HL-60/S4 (cell line): ENCODE measurements at regions not wholly inside any gene's neighbourhood (a gene's known extent, or its start where the extent isn't known, plus 50 kb on each side); places are given as distances from the start of the nearest gene placed in this dataset.

Experiments used
- in situ Hi-C: fragments of 300-500 bp; cut with MboI; formaldehyde crosslinking; loops from 2 replicates; pipeline ENCODE4 v1.14.3; 2022; ENCODE audit warnings: low sequenced_read_pairs

DNA sequence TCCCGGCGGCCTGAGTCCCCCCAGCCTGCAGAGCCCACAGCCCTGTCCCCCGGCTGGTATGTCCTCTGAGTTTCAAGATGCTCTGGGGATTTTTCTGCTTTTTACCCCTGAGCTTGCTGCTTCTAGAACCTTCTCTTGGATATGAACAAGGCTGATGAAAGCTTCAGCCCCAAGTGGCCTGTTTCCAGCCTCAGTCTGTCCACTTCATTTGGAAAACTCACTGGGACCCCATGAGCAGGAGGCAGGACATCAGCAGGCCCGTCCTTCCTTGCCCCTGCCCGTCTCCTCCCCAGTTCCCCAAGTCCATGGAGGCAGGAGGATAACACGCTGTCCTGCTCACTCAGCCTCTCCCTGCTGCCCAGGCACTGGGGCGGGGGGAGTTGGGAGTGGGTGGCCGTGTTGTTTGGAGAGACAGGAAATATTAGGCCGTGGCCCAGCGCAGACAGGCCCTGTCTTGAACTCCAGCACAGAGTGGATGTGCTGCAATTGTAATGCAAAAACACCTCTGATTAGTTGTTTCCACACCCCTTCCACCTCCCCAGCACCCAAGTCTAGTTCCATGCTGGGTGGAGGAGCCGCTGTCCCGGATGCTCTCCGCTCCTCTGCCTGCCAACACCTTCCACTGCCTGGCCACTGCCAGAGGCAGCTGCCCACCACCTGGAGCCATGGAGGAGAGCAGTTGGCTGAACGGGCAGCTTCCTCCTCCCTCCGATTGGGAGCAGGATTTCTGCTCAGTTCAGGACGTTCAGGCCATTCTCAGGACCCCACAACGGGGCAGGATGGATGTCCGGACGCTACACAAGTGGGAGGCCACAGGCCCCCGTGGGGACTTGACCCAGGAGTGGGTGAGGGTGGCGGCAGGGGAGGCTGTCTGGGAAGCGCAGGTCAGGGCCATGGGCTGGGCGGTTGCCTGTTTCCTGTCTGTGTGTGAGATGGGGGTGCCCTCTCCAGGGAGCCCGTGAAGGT, 216.9 kb upstream of the GSE1 start:
- in situ Hi-C loops: no loop called here

DNA sequence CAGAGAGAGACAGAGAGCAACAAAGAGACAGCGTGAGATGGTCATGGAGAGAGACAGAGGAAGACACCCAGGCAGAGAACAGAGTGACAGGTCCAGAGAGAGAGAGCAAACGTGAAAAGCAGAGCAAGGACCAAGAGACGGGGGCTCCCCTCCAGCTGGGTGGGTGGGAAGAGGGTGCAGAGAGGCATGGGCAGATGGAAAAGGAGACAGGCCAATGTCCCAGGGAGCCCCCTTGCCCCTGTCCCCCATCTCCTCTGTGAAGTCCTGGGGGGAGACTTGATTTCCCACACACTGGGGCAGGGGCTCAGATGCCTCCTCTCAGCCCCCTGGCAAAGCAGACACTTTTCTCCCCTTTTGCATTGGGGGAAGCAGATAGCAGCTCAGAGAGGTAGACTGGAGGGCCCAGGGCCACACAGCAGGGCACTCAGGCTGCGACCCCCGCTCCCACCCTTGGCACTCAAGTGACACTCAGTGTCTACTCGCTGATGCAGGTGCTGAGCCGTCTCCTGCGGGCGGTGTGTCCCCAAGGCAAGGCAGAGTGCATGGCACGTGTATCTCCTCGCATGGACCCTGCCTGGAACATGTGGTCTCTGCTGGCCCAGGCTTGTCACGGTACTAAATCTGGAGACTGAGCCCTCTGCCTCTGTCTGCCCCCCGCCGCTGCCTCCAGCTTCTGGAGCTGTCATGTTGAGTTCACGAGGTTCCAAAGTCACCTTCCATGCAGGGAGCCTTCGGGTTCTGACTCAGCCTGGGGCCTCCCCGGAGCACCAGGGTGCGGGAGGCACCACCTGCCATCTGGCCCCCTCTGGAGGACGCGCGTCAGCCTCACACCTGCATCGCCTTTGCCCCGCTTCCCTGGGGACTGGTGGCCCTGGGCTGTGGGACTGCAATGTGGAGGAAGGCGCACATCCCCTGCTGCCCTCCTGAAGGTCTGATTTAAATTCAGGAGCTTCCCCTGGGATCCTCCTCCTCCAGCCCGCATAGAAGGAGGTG, 215.9 kb upstream of the GSE1 start:
- in situ Hi-C loops: no loop called here

DNA sequence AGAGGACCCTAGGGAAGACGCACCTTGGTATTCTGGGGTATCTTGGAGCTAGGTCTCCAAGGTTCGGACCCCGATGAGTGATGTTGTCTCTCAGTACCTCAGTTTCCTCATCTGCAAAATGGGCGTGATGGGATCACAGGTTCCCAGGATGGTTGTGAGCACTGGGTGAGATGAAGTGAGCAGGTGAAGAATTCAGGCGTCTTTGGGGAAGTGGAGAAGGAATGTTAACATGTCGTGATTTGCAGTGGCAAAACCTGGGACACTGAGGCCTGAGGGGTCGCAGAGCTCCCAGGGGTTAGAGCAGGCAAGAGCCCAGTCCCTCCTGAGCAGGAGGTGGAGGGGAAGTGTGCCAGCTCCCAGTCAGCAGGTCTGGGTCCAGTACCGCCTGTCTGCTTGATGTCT, 215.1 kb upstream of the GSE1 start:
- in situ Hi-C loops: no loop called here

DNA sequence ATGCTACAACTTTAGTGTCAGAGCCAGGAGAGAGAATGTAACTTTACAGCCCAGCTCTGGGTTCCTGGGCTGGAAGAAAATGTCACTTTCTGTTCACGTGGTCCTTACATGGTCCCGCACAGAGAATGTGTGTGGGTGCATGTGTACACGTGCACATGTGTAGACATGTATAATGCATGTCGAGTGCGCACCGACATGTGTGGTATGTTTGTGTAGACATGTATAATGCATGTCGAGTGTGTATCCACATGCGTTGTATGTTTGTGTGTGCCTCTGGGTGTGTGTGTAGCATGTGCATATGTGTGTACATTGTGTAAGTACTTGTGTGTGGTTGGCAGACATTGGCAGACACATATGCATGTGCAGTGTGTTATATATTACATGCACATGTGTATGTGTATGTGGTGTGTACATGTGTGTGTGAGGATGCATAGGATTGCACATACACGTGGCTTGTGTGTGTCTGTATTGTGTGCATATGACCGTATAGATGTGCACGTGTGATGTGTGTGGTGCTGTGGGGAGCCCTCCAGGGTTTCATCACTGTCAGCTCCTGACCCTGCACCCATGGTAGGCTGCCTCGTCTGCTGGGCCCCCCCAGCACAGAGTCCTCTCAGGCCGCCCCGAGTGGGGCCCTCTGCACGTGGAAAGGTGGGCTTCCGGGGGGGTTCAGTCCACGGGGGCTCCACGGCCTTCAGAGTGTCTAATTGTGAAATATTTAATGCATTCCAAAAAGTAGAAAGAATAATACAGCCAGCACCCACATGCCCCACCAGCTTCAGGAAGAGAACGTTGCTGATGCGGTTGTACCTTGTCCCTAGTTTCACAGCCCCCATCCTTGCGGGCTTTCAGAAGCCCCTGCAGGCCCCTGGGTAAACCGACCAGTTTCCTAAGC, 214.2 kb upstream of the GSE1 start:
- in situ Hi-C loops: no loop called here

DNA sequence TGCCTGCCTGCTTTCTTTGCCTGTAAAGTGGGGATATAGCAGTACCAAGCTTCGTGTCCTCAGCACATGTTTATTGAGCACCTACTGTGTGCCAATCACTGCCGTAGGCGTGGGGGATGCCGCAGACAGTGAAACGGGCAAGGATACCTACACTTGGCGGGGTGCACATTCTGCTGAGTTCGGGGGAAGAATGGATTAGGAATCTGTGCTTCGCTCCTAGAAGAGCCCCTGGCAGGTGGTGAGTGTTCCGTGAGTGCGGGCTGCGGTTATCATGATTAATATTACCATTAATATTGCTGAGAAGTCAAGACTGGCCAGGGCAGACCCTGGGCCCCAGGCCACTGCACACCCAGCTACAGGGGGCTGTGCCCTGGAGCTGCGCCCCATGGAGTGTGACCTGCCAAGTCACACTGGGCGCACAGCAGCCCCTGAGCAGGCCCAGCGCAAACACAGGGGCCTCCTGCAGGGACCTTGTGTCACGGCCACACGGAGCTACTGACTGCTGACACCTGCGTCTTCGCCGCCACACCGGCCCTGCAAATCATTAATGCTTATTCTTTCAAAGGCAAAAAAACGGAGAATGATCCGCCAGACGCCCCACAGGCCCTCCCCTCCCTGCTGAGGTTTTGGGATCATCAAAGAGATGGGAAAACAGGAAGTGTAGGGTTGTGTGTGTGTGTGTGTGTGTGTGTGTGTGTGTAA, 213.4 kb upstream of the GSE1 start:
- in situ Hi-C loops: no loop called here

DNA sequence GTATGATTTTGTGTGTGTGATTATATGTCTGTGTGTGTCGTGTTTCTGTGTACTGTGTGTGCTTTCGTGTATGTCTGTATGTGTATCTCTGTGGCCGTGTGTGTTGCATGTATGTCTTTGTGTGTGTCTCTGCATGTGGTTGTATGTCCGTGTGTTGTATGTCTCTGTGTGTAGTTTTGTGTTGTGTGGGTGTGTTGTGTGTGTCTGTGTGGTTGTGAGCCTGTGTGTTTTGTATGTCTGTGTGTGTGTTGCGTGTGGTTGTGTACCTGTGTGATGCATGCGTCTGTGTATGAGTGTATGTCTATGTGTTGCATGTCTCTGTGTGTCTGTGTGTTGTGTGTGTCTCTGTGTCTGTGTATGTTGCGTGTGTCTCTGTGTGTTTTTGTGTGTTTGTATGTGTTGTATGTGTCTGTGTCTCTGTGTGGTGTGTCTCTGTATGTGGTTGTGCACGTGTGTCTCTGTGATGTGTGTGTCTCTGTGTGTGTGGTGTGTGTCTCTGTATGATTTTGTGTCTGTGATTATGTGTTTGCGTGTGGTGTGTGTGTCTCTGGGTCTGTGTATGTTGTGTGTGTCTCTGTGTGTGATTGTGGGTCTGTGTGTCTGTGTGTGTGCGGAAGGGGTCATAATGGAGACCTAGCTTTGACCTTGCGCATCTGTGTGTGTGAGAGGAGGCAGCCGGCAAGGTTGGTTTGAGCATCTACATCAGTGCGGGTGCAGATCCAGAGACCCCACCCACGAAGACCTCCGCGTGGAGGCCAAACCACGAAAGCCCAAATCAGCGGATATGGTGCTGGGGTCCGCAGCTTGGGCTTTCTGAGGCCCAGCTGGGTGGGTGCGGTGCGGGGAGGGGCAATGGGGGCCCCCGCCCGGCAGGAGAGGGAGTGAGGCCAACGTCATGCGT, 212.6 kb upstream of the GSE1 start:
- in situ Hi-C loops: no loop called here

DNA sequence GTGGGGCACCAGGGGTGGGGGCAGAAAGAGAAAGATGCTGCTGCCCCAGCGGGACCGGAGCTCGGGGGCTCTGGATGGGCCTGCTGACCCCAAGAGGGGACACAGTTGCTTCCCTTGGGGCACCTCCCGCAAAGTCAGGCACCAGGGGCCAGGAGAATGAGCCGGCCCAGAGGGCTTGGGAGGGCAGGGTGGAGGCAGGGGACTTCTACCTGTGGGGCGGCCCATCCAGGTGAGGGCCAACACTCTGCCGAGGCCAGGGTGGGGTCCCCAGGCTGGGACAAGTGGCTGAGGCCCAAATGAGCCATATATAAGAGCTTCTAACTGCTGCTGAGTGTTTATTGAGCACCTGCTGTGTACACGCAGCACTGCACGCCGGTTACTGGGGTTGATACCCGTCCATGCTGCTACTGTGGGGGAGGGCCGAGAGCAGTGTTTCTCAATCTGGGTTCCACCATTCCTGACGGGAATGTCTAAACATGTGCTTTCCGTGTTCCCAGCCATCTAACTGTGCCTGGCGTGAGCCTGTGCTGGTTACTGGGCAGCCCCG, 211.7 kb upstream of the GSE1 start:
- in situ Hi-C loops: no loop called here

DNA sequence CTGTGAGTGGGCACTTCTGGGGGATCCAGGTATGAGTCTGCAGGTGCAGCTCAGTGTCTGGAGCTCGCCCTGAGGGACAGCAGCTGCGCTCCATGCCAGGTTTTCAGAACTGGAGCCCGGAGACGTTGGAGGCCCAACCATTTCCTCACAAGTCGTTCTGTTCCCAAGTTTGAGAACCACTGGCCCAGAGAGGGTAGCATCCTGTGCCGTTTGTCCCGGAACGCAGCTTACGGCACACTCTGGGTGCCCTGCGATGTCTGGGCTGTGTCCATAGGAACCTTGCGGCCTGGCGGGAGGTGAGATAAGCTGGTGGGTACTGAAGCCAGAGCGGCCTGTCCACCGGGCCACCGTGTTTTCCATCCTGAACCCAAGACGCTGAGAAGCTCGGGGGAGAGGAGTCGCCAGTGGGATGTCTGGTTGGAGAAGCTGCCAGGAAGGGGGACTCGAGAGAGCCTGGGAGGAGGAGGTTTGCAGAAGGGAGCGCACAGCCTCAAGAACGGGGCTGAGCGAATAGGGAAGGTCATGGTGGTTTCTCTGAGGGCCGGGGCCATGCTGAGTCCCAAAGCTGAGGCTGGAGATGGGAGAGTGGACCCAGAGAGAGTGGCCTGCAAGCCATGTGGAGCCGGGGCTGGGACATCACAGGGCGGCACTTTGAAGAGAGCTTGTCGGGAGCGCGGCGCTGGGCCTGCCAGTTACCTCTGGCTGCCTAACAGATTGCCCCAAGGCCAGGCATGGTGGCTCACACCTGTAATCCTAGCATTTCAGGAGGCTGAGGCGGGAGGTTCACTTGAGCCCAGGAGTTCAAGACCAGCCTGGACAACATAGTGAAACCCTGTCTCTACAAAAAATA, 211.0 kb upstream of the GSE1 start:
- in situ Hi-C loops: no loop called here

DNA sequence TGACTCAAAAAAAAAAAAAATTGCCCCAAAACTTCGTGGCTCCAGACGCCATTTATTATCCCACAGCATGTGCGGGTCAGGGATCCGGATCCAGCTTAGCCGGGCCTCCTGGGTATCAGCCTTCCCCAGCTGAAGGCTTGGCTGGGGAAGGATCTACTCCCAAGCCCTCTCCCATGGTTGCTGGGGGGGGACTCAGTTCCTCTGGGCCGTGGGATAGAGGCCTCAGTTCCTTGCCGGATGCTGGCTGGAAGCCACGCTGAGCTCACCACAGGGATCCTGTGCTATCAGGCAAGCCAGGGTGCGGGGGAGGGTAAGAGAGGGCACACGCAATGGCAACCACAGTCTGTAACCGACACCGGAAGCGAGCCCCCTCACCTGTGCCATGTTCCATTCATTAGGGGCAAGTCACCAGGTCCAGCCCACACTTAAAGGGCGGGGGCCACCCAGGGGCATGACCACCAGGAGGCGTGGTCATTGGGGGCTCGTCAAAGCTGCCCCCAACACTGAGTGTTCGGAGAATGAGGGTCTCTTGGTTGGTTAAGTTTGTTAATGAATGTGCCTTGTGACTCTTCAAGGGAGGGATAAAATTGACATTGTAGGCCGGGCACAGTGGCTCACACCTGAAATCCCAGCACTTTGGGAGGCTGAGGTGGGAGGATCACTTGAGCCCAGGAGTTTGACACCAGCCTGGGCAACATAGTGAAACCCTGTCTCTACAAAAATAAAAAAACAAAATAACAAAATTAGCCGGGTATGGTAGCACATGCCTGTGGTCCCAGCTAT, 210.0 kb upstream of the GSE1 start:
- in situ Hi-C loops: no loop called here

DNA sequence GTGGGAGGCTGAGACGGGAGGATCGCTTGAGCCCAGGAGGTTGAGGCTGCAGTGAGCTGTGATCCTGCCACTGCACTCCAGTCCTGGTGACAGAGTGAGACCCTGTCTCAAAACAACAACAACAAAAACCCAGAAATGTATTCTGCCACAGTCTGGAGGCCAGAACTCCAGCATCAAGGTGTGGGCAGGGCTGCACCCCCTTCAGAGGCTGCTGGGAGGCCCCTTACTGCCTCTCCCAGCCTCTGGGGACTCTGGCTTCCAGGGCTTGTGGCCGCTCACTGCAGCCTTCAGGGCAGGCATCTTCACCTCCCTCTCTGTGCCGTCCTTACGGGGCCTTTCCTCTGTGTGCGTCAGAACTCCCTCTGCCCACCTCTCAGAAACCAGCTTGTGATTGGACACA, 209.4 kb upstream of the GSE1 start:
- in situ Hi-C loops: no loop called here

DNA sequence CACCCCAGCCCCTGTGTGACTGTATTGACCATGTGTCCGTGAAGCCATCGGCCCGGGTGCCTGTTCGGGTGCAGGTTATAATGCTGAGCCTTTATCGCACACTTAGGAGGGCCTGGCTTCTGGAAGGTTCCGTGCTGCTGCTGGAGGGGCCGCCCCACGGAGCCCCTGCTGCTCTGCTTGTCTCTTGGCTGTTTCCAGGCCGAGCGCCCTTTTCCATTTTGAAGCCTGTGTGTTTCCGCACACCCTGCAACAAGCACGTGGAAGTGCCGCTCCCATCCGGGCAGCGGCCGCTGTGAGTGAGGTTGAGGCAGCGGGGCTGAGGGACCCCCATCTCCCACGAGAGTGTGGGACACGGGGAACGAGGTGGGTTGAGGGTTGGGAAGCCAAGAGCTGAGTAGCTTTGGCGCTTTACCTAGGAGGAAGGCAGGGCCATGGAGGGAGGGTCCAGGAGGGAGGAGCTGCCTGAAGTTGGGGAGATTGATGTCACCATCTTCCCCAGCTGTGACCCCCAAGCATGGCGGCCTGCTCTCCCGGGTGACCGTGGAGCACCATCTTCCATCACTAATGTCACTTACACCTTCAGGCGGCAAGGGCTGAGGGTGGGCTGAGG, 200.1 kb upstream of the GSE1 start:
- in situ Hi-C loops: no loop called here

DNA sequence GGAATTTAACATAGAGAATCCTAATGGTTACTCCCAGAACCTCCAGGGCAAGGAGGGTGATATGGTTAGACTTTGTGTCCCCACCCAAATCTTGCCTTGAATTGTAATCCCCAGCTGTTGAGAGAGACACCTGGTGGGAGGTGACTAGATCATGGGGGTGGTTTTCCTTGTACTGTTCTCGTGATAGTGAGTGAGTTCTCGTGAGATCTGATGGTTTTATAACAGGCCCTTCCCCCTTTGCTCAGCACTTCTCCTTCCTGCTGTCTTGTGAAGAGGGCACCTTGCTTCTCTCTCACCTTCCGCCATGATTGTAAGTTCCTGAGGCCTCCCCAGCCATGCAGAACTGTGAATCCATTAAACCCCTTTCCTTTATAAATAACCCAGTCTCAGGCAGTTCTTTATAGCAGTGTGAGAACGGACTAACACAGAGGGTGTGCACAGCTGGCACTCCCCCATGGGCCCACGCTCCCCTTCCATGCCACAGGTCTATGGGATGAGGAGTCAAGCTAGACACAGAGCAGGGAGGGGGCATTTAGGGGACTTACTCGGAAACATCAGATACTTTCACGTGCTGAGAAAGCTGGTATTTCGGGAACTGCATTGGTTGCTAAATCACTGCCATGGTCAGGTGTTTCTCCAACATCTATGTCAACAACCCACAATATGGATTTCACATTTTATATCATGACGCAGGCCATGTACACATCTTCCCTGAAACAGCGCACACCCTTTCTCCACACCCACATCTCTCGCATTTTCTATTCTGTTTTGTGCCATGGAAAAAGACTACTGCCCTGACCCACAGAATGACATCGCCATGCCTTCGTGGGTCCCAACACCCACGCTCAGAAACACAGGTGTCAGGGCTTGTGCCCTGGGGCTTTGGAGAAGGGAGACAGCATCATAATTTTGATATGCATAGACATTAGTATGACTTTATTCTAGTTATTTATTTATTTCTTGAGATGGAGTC, 199.1 kb upstream of the GSE1 start:
- in situ Hi-C loops: no loop called here

DNA sequence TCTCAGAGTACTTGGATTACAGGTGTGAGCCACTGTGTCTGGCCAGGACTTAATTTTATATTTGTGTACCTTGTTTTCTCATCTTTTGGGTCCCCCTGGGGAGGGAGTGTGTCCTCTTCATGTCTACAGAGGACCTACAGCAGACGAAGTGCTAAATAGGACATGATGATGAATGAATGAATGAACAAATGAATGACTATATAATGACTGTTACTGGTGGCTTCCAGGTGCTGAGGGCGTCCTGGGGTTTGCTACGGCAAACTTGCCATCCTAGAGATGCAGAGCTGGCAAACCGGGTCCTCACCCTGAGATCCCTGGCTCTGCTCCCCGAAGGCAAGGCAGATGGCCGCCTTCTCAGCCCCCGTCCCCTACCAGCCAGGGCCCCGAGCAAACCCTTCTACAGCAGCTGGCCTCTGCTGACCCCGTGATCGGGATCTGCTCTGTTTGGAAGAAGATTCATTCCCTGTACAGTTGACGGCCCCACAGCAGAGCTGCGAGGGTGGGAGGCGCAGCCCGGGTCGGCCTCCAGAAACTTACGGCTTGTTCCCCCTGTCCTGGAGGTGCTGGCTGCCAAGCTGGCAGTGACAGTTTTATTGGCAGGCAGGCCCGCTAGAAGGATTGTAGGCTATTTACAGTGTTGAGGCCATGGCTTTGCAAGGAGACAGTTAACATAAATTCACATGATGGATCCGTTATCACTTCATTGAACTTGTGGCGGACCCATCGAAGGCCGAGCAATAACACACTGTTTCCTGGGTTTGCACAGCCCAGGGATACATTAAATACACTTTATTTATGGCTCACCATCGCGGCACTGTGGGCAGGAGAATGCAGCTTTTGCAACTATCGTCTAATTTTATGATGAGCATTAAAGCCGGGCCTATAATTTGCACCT, 197.7 kb upstream of the GSE1 start:
- in situ Hi-C loops: no loop called here
